ENCODE measurements at regions not wholly inside any gene's neighbourhood (a gene's known extent, or its start where the extent isn't known, plus 50 kb on each side); places are given as distances from the start of the nearest gene placed in this dataset.

- DNase-seq (ENCODE audit: low read depth, low spot score): no peak
Measured at GRCh38 chr2:234278556-234279255, 218.2 kb downstream of the ARL4C start.

GRCh38 chr2:234275515-234275914 is 221.4 kb downstream of the ARL4C start:
- no peak for DNase-seq (ENCODE audit: low read depth, low spot score)

- DNase-seq (ENCODE audit: low read depth, low spot score): no peak
Measured at GRCh38 chr2:234273887-234274584, 222.8 kb downstream of the ARL4C start.

- no peak for DNase-seq (ENCODE audit: low read depth, low spot score)
Measured at GRCh38 chr2:234272069-234272850, 221.8 kb downstream of the SPP2 start.

- DNase-seq (ENCODE audit: low read depth, low spot score): no peak
Measured at GRCh38 chr2:234271338-234271737, 220.8 kb downstream of the SPP2 start.

GRCh38 chr2:234269769-234270204 is 219.3 kb downstream of the SPP2 start:
- DNase-seq (ENCODE audit: low read depth, low spot score): no peak

- DNase-seq (ENCODE audit: low read depth, low spot score): no peak
Measured at GRCh38 chr2:234267534-234267933, 217.0 kb downstream of the SPP2 start.

- no peak for DNase-seq (ENCODE audit: low read depth, low spot score)
Measured at GRCh38 chr2:234266952-234267351, 216.4 kb downstream of the SPP2 start.

- DNase-seq (ENCODE audit: low read depth, low spot score): no peak
Measured at GRCh38 chr2:234265206-234265605, 214.7 kb downstream of the SPP2 start.

GRCh38 chr2:234261736-234262135 is 211.2 kb downstream of the SPP2 start:
- DNase-seq (ENCODE audit: low read depth, low spot score): no peak

GRCh38 chr2:234259440-234259839 is 208.9 kb downstream of the SPP2 start:
- no peak for DNase-seq (ENCODE audit: low read depth, low spot score)

- no peak for DNase-seq (ENCODE audit: low read depth, low spot score)
Measured at GRCh38 chr2:234258562-234259141, 208.2 kb downstream of the SPP2 start.

- peak; percentile 90 for DNase-seq (ENCODE audit: low read depth, low spot score)
Measured at GRCh38 chr2:234257859-234258561, 207.5 kb downstream of the SPP2 start.

- no peak for DNase-seq (ENCODE audit: low read depth, low spot score)
Measured at GRCh38 chr2:234256516-234256915, 206.0 kb downstream of the SPP2 start.

- DNase-seq (ENCODE audit: low read depth, low spot score): no peak
Measured at GRCh38 chr2:234254783-234255521, 204.4 kb downstream of the SPP2 start.

GRCh38 chr2:234252772-234253171 is 202.3 kb downstream of the SPP2 start:
- no peak for DNase-seq (ENCODE audit: low read depth, low spot score)

GRCh38 chr2:234251326-234252271 is 201.1 kb downstream of the SPP2 start:
- peak; percentile 97 for DNase-seq (ENCODE audit: low read depth, low spot score)

GRCh38 chr2:234250926-234251325 is 200.4 kb downstream of the SPP2 start:
- no peak for DNase-seq (ENCODE audit: low read depth, low spot score)

- DNase-seq (ENCODE audit: low read depth, low spot score): no peak
Measured at GRCh38 chr2:234249873-234250272, 199.4 kb downstream of the SPP2 start.

Measured in smooth muscle cell of the brain vasculature (primary cell).